SK-N-MC (cell line): ENCODE measurements at regions not wholly inside any gene's neighbourhood (a gene's known extent, or its start where the extent isn't known, plus 50 kb on each side); places are given as distances from the start of the nearest gene placed in this dataset.

Experiments used
- DNase-seq: peaks from one replicate; pipeline ENCODE4 v3.0.0-alpha.2; 2011; ENCODE audit warnings: low read depth, low spot score
- H3K27ac ChIP-seq: fragments of 200-600 bp; sonication (generic); 2 replicates; pipeline ENCODE4 v1.5.1; 2016; ENCODE audit warnings: mixed run types
- H3K36me3 ChIP-seq: fragments of 200-600 bp; sonication (generic); 2 replicates; pipeline ENCODE4 v1.6.1; 2017; ENCODE audit warnings: antibody characterized with exemption, low read length, mixed read lengths; ENCODE audit not compliant: insufficient read depth
- H3K4me3 ChIP-seq: fragments of 200-600 bp; sonication (generic); 2 replicates; pipeline ENCODE4 v1.5.1; 2016
- H3K9ac ChIP-seq: fragments of 200-600 bp; sonication (generic); 2 replicates; pipeline ENCODE4 v1.8.0; 2017; ENCODE audit warnings: mixed run types, mixed read lengths; ENCODE audit not compliant: insufficient read length
- H3K9me3 ChIP-seq: fragments of 200-600 bp; sonication (generic); 2 replicates; pipeline ENCODE4 v1.6.1; 2017; ENCODE audit warnings: low read depth, mild to moderate bottlenecking, antibody characterized with exemption, low read length, moderate library complexity, mixed read lengths
- EZH2 ChIP-seq: fragments of 200-600 bp; sonication (generic); IDR thresholded peaks from one replicate; pipeline ENCODE4 v1.6.1; 2017; ENCODE audit warnings: antibody characterized with exemption
- FOXP2 ChIP-seq: optimal IDR thresholded peaks from 2 replicates; pipeline ENCODE3; 2011; ENCODE audit warnings: mild to moderate bottlenecking, moderate library complexity; ENCODE audit not compliant: insufficient read depth; ENCODE audit errors: extremely low read length, control extremely low read depth
- POLR2AphosphoS5 ChIP-seq: IDR thresholded peaks from 2 replicates; pipeline ENCODE4 v1.6.1; 2012; ENCODE audit warnings: mild to moderate bottlenecking, low read depth, low read length, borderline replicate concordance

GRCh38 chr1:221510793-221511503, 230.9 kb downstream of the DUSP10 start:
- DNase-seq, result no peak
- Histone ChIP-seq H3K9ac (no peak overlapping the region), H3K27ac (no peak overlapping the region), H3K36me3 (no peaks in the 10 kb centered on the region), H3K4me3 (no peak overlapping the region), H3K9me3 (no peaks in the 10 kb centered on the region)
- no peak for TF ChIP-seq FOXP2
- TF ChIP-seq EZH2, result no peak
- no peak for TF ChIP-seq POLR2AphosphoS5

GRCh38 chr1:221511797-221512196, 230.1 kb downstream of the DUSP10 start:
- no peak for TF ChIP-seq EZH2
- TF ChIP-seq FOXP2, result no peak
- TF ChIP-seq POLR2AphosphoS5, result no peak
- no peak overlapping the region for H3K27ac ChIP-seq
- no peak overlapping the region for H3K9ac ChIP-seq
- H3K9me3 ChIP-seq, result no peaks in the 10 kb centered on the region
- no peaks in the 10 kb centered on the region for H3K36me3 ChIP-seq
- no peak overlapping the region for H3K4me3 ChIP-seq
- DNase-seq, result no peak

GRCh38 chr1:221514806-221515205, 227.1 kb downstream of the DUSP10 start:
- H3K27ac ChIP-seq, result no peak overlapping the region
- no peak for DNase-seq
- TF ChIP-seq POLR2AphosphoS5, result no peak
- TF ChIP-seq EZH2, result no peak
- TF ChIP-seq FOXP2, result no peak
- H3K9me3 ChIP-seq, result no peaks in the 10 kb centered on the region
- no peaks in the 10 kb centered on the region for H3K36me3 ChIP-seq
- H3K9ac ChIP-seq, result no peak overlapping the region
- H3K4me3 ChIP-seq, result no peak overlapping the region

GRCh38 chr1:221515496-221515895, 226.4 kb downstream of the DUSP10 start:
- Histone ChIP-seq H3K4me3 (no peak overlapping the region), H3K9ac (no peak overlapping the region), H3K36me3 (no peaks in the 10 kb centered on the region), H3K27ac (no peak overlapping the region), H3K9me3 (no peaks in the 10 kb centered on the region)
- TF ChIP-seq FOXP2 (no peak), POLR2AphosphoS5 (no peak), EZH2 (no peak)
- no peak for DNase-seq

GRCh38 chr1:221517961-221518360, 223.9 kb downstream of the DUSP10 start:
- Histone ChIP-seq H3K9ac (no peak overlapping the region), H3K36me3 (no peaks in the 10 kb centered on the region), H3K4me3 (no peak overlapping the region), H3K9me3 (no peaks in the 10 kb centered on the region), H3K27ac (no peak overlapping the region)
- TF ChIP-seq FOXP2 (no peak), EZH2 (no peak), POLR2AphosphoS5 (no peak)
- DNase-seq, result no peak

- Histone ChIP-seq H3K36me3 (no peaks in the 10 kb centered on the region), H3K9ac (no peak overlapping the region), H3K9me3 (no peaks in the 10 kb centered on the region), H3K4me3 (no peak overlapping the region), H3K27ac (no peak overlapping the region)
- TF ChIP-seq POLR2AphosphoS5 (no peak), FOXP2 (no peak), EZH2 (no peak)
- DNase-seq, result no peak
Observed at GRCh38 chr1:221520250-221520649, 221.6 kb downstream of the DUSP10 start.

- no peaks in the 10 kb centered on the region for H3K36me3 ChIP-seq
- H3K4me3 ChIP-seq, result no peak overlapping the region
- no peak overlapping the region for H3K27ac ChIP-seq
- H3K9me3 ChIP-seq, result no peaks in the 10 kb centered on the region
- no peak overlapping the region for H3K9ac ChIP-seq
- TF ChIP-seq POLR2AphosphoS5 (no peak), EZH2 (no peak), FOXP2 (no peak)
- DNase-seq, result no peak
Observed at GRCh38 chr1:221521686-221522085, 220.2 kb downstream of the DUSP10 start.

- Histone ChIP-seq H3K9ac (no peak overlapping the region), H3K27ac (no peak overlapping the region), H3K36me3 (no peaks in the 10 kb centered on the region), H3K4me3 (no peak overlapping the region), H3K9me3 (no peaks in the 10 kb centered on the region)
- TF ChIP-seq EZH2 (no peak), FOXP2 (no peak), POLR2AphosphoS5 (no peak)
- no peak for DNase-seq
Observed at GRCh38 chr1:221522529-221522940, 219.4 kb downstream of the DUSP10 start.

GRCh38 chr1:221525749-221526148, 216.1 kb downstream of the DUSP10 start:
- DNase-seq, result no peak
- Histone ChIP-seq H3K4me3 (no peak overlapping the region), H3K9me3 (no peaks in the 10 kb centered on the region), H3K36me3 (no peaks in the 10 kb centered on the region), H3K27ac (no peak overlapping the region), H3K9ac (no peak overlapping the region)
- TF ChIP-seq POLR2AphosphoS5, result no peak
